ENCODE measurements at regions not wholly inside any gene's neighbourhood (a gene's known extent, or its start where the extent isn't known, plus 50 kb on each side); places are given as distances from the start of the nearest gene placed in this dataset.
A peak's percentile ranks its signal among the peaks of the same experiment; 100 is the strongest.

DNA sequence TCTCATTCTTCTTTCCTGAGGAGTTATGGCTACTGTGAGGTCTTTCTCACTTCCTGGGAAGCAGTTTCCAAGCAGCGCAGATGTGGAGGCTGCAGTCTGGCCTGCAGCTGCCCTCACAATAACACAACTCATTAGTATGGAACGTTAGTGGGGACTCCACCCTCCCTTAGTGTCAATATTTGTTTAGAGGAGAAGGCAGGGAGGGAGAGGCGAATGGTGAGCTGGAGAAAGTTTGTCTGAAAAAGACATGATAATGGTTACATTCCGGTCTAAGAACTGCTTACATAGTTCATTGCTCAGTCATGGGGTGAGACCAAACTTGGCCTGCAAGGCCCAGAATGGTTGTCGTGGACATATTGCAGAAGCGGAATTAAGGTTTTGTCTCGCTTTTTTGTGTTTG is 170.2 kb downstream of the HS3ST3B1 start (continued):
- TF ChIP-seq SCMH1 (CRISPR knock-in tag; IDR thresholded peaks at IDR 0.05; ENCODE audit: borderline replicate concordance) (no peak), ZNF382 (CRISPR knock-in tag; IDR thresholded peaks at IDR 0.05; ENCODE audit: borderline replicate concordance) (no peak), ZSCAN30 (CRISPR knock-in tag; IDR thresholded peaks at IDR 0.05) (no peak), ZNF496 (CRISPR knock-in tag; IDR thresholded peaks at IDR 0.05; ENCODE audit: insufficient replicate concordance) (no peak), GABPA (IDR thresholded peaks at IDR 0.05; ENCODE audit: low read depth, low read length) (no peak), GABPA (CRISPR knock-in tag; IDR thresholded peaks at IDR 0.05; ENCODE audit: low read depth) (no peak), YY1 (IDR thresholded peaks at IDR 0.05; ENCODE audit: insufficient read depth, insufficient replicate concordance, low read depth, low read length) (no peak), PPARG (CRISPR knock-in tag; conservative IDR thresholded peaks at IDR 0.05) (peak; percentile 41; the same call in 1 of the 2 replicates), BORCS8-MEF2B (CRISPR knock-in tag; IDR thresholded peaks at IDR 0.05) (no peak), ZNF563 (CRISPR knock-in tag; IDR thresholded peaks at IDR 0.05) (no peak), SOX6 (IDR thresholded peaks at IDR 0.05) (no peak), SOX6 (CRISPR knock-in tag; IDR thresholded peaks at IDR 0.05) (peak; percentile 71), ISL2 (CRISPR knock-in tag; IDR thresholded peaks at IDR 0.05) (no peak), PHF5A (CRISPR knock-in tag; IDR thresholded peaks at IDR 0.05; ENCODE audit: low read depth, unreplicated experiment) (no peak), NCOA2 (CRISPR knock-in tag; IDR thresholded peaks at IDR 0.05) (peak; percentile 65; the same call in 1 of the 2 replicates), SIN3B (IDR thresholded peaks at IDR 0.05; ENCODE audit: low read length) (no peak), TSC22D2 (CRISPR knock-in tag; IDR thresholded peaks at IDR 0.05; ENCODE audit: borderline replicate concordance) (no peak), FOXM1 (CRISPR knock-in tag; IDR thresholded peaks at IDR 0.05) (no peak), ZNF326 (CRISPR knock-in tag; IDR thresholded peaks at IDR 0.05; ENCODE audit: borderline replicate concordance) (no peak), MBNL3 (CRISPR knock-in tag; conservative IDR thresholded peaks at IDR 0.05) (no peak), ZNF749 (CRISPR knock-in tag; IDR thresholded peaks at IDR 0.05; ENCODE audit: borderline replicate concordance) (no peak), ZNF101 (CRISPR knock-in tag; IDR thresholded peaks at IDR 0.05; ENCODE audit: borderline replicate concordance, low read depth) (no peak), ZNF781 (CRISPR knock-in tag; IDR thresholded peaks at IDR 0.05; ENCODE audit: borderline replicate concordance, not compliant biosample characterization) (no peak), IRX3 (CRISPR knock-in tag; IDR thresholded peaks at IDR 0.05; ENCODE audit: borderline replicate concordance, low read depth) (no peak)
- TF ChIP-seq, protein P1, sequence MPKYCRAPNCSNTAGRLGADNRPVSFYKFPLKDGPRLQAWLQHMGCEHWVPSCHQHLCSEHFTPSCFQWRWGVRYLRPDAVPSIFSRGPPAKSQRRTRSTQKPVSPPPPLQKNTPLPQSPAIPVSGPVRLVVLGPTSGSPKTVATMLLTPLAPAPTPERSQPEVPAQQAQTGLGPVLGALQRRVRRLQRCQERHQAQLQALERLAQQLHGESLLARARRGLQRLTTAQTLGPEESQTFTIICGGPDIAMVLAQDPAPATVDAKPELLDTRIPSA (CRISPR knock-in tag; IDR thresholded peaks at IDR 0.05; ENCODE audit: borderline replicate concordance): no peak
- TF ChIP-seq, protein P2, sequence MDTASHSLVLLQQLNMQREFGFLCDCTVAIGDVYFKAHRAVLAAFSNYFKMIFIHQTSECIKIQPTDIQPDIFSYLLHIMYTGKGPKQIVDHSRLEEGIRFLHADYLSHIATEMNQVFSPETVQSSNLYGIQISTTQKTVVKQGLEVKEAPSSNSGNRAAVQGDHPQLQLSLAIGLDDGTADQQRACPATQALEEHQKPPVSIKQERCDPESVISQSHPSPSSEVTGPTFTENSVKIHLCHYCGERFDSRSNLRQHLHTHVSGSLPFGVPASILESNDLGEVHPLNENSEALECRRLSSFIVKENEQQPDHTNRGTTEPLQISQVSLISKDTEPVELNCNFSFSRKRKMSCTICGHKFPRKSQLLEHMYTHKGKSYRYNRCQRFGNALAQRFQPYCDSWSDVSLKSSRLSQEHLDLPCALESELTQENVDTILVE (CRISPR knock-in tag; IDR thresholded peaks at IDR 0.05): 0 out of 2 replicates have a peak, but pooled peaks have one; percentile 49
- TF ChIP-seq, protein P3, sequence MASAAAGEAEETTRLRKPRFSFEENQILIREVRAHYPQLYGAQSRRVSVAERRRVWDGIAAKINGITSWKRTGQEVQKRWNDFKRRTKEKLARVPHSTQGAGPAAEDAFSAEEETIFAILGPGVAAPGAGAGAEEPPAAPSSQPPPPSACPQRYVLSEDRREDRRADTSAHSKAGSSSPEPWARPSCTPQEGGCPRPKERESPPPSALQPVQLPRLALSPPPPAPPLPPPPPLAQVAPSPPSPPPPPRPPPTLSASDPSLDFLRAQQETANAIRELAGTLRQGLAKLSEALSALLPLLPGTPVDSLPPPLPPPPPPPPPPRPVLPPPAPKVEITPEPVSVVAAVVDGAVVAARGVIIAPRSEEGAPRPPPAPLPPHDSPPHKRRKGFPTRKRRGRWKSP (CRISPR knock-in tag; IDR thresholded peaks at IDR 0.05): no peak
- TF ChIP-seq, protein P4, sequence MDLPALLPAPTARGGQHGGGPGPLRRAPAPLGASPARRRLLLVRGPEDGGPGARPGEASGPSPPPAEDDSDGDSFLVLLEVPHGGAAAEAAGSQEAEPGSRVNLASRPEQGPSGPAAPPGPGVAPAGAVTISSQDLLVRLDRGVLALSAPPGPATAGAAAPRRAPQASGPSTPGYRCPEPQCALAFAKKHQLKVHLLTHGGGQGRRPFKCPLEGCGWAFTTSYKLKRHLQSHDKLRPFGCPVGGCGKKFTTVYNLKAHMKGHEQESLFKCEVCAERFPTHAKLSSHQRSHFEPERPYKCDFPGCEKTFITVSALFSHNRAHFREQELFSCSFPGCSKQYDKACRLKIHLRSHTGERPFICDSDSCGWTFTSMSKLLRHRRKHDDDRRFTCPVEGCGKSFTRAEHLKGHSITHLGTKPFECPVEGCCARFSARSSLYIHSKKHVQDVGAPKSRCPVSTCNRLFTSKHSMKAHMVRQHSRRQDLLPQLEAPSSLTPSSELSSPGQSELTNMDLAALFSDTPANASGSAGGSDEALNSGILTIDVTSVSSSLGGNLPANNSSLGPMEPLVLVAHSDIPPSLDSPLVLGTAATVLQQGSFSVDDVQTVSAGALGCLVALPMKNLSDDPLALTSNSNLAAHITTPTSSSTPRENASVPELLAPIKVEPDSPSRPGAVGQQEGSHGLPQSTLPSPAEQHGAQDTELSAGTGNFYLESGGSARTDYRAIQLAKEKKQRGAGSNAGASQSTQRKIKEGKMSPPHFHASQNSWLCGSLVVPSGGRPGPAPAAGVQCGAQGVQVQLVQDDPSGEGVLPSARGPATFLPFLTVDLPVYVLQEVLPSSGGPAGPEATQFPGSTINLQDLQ (CRISPR knock-in tag; IDR thresholded peaks at IDR 0.05): no peak

Measured in HepG2 (cell line).